GM13977 (cell line): ENCODE measurements at regions not wholly inside any gene's neighbourhood (a gene's known extent, or its start where the extent isn't known, plus 50 kb on each side); places are given as distances from the start of the nearest gene placed in this dataset.

Experiments
- DNase-seq: peaks from one replicate; pipeline ENCODE4 v3.0.0; 2012; ENCODE audit warnings: low spot score
- CTCF ChIP-seq: IDR thresholded peaks from 2 replicates; pipeline ENCODE4 v1.5.1; 2012; ENCODE audit warnings: mild to moderate bottlenecking, control low read depth; ENCODE audit not compliant: insufficient read depth; ENCODE audit errors: extremely low read depth, missing control alignments
- in situ Hi-C: fragments of 300-500 bp; cut with MboI; formaldehyde crosslinking; loops from one replicate; pipeline ENCODE4 v1.12.0; 2022; ENCODE audit warnings: low sequenced_read_pairs, low pct_unique_long_range_greater_than_20kb, mixed read lengths, inconsistent platforms; ENCODE audit not compliant: unreplicated experiment

GRCh38 chr3:74693251-74693650, 78.8 kb upstream of the CNTN3 start:
- no peak for DNase-seq
- in situ Hi-C loops, result no loop called here
- no peak for TF ChIP-seq CTCF

GRCh38 chr3:74691946-74692345, 77.5 kb upstream of the CNTN3 start:
- in situ Hi-C loops, result no loop called here
- TF ChIP-seq CTCF, result no peak

GRCh38 chr3:74673326-74673725, 58.9 kb upstream of the CNTN3 start:
- in situ Hi-C loops, result no loop called here
- TF ChIP-seq CTCF, result no peak
- DNase-seq, result no peak

More at GRCh38 chr3:74691946-74692345, 77.5 kb upstream of the CNTN3 start:
- no peak for DNase-seq

- in situ Hi-C loops, result no loop called here
- no peak for DNase-seq
- no peak for TF ChIP-seq CTCF
These were observed 50.1 kb upstream of the CNTN3 start for GRCh38 chr3:74664606-74665005.
